ENCODE measurements at regions not wholly inside any gene's neighbourhood (a gene's known extent, or its start where the extent isn't known, plus 50 kb on each side); places are given as distances from the start of the nearest gene placed in this dataset.

DNA sequence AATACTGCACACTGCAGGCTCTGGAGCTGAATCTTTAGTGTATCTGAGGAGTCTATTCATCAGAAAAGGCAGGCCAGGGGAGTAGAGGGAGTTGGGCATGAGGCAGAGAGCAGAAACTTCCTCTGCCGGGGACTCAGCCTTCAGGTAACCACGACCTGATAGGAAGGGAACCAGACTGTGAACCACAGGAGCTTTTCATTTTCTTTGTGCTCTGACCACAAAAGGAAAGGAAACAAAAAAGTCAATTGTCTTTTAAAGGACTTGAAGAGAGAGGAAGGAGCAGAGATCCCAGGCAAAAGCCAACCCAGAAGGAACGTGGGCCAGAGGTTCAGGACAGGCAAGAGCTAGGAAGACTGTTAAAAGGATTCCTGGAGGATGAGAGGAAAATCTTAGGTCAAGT, 573.3 kb downstream of the EPHB1 start:
- H3F3A ChIP-seq (ENCODE audit: insufficient read depth, low read length, poor library complexity, severe bottlenecking) = no peaks in the 10 kb centered on the region
- H3K27ac ChIP-seq (ENCODE audit: low read length) = no peak overlapping the region
- no peaks in the 10 kb centered on the region for H4K20me1 ChIP-seq (ENCODE audit: insufficient read depth)
- H3K36me3 ChIP-seq (ENCODE audit: insufficient read depth, low read length) = no peaks in the 10 kb centered on the region
- TF ChIP-seq, protein P1, sequence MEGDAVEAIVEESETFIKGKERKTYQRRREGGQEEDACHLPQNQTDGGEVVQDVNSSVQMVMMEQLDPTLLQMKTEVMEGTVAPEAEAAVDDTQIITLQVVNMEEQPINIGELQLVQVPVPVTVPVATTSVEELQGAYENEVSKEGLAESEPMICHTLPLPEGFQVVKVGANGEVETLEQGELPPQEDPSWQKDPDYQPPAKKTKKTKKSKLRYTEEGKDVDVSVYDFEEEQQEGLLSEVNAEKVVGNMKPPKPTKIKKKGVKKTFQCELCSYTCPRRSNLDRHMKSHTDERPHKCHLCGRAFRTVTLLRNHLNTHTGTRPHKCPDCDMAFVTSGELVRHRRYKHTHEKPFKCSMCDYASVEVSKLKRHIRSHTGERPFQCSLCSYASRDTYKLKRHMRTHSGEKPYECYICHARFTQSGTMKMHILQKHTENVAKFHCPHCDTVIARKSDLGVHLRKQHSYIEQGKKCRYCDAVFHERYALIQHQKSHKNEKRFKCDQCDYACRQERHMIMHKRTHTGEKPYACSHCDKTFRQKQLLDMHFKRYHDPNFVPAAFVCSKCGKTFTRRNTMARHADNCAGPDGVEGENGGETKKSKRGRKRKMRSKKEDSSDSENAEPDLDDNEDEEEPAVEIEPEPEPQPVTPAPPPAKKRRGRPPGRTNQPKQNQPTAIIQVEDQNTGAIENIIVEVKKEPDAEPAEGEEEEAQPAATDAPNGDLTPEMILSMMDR (IDR thresholded peaks at IDR 0.05; ENCODE audit: poor library complexity, severe bottlenecking) = no peak
- no peak for TF ChIP-seq EZH2 (IDR thresholded peaks at IDR 0.05; ENCODE audit: borderline replicate concordance, insufficient read depth, low read length, poor library complexity, severe bottlenecking)
- TF ChIP-seq, protein P2, sequence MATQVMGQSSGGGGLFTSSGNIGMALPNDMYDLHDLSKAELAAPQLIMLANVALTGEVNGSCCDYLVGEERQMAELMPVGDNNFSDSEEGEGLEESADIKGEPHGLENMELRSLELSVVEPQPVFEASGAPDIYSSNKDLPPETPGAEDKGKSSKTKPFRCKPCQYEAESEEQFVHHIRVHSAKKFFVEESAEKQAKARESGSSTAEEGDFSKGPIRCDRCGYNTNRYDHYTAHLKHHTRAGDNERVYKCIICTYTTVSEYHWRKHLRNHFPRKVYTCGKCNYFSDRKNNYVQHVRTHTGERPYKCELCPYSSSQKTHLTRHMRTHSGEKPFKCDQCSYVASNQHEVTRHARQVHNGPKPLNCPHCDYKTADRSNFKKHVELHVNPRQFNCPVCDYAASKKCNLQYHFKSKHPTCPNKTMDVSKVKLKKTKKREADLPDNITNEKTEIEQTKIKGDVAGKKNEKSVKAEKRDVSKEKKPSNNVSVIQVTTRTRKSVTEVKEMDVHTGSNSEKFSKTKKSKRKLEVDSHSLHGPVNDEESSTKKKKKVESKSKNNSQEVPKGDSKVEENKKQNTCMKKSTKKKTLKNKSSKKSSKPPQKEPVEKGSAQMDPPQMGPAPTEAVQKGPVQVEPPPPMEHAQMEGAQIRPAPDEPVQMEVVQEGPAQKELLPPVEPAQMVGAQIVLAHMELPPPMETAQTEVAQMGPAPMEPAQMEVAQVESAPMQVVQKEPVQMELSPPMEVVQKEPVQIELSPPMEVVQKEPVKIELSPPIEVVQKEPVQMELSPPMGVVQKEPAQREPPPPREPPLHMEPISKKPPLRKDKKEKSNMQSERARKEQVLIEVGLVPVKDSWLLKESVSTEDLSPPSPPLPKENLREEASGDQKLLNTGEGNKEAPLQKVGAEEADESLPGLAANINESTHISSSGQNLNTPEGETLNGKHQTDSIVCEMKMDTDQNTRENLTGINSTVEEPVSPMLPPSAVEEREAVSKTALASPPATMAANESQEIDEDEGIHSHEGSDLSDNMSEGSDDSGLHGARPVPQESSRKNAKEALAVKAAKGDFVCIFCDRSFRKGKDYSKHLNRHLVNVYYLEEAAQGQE (IDR thresholded peaks at IDR 0.05; ENCODE audit: borderline replicate concordance) = no peak
- TF ChIP-seq MXI1 (conservative IDR thresholded peaks at IDR 0.05; ENCODE audit: poor library complexity, severe bottlenecking) = no peak
- TF ChIP-seq TAF1 (IDR thresholded peaks at IDR 0.05; ENCODE audit: low read depth) = no peak
- TF ChIP-seq SMC3 (conservative IDR thresholded peaks at IDR 0.05; ENCODE audit: poor library complexity) = no peak
- TF ChIP-seq RAD21 (conservative IDR thresholded peaks at IDR 0.05) = no peak
- no peak for TF ChIP-seq EP300 (conservative IDR thresholded peaks at IDR 0.05; ENCODE audit: poor library complexity, severe bottlenecking)
- TF ChIP-seq POLR2AphosphoS5 (IDR thresholded peaks at IDR 0.05) = no peak
- no peak overlapping the region for H2AFZ ChIP-seq (ENCODE audit: low read depth, low read length)
- H3K4me3 ChIP-seq (ENCODE audit: low read length) = no peak overlapping the region
- H3K9me2 ChIP-seq (ENCODE audit: insufficient read depth, low read length) = no peaks in the 10 kb centered on the region
- no peak overlapping the region for H3K4me2 ChIP-seq (ENCODE audit: low read length)
- no peaks in the 10 kb centered on the region for H3K9me3 ChIP-seq (ENCODE audit: low read length)
- H3K9ac ChIP-seq (ENCODE audit: low read length) = no peak overlapping the region
- H3K27me3 ChIP-seq (ENCODE audit: insufficient read depth, low read depth, low read length) = no peaks in the 10 kb centered on the region
- H3K79me2 ChIP-seq (replicated peaks; ENCODE audit: insufficient read depth, low read length) = no peaks in the 10 kb centered on the region

DNA sequence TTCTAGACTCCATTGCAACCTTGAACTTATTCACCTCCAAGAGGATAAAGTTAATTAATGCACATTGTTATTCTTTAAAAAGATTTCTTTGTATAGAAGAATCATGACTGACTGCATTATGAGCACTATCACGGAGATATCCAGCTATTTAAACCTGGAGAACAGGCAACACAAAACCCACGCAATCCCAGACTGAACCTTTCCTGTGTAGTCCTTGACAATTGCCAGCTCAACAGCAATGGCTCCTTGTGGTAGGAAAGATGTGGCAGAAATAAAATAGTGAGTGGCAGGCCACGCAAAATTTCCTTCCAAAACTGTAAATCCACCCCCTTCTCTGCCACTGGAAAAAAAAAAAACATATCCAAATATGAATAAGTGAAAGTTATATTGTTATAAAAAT, 573.7 kb downstream of the EPHB1 start:
- TF ChIP-seq EP300 (conservative IDR thresholded peaks at IDR 0.05; ENCODE audit: poor library complexity, severe bottlenecking) = no peak
- no peak for TF ChIP-seq TAF1 (IDR thresholded peaks at IDR 0.05; ENCODE audit: low read depth)
- no peak for TF ChIP-seq RAD21 (conservative IDR thresholded peaks at IDR 0.05)
- no peak for TF ChIP-seq EZH2 (IDR thresholded peaks at IDR 0.05; ENCODE audit: borderline replicate concordance, insufficient read depth, low read length, poor library complexity, severe bottlenecking)
- TF ChIP-seq POLR2AphosphoS5 (IDR thresholded peaks at IDR 0.05) = no peak
- TF ChIP-seq MXI1 (conservative IDR thresholded peaks at IDR 0.05; ENCODE audit: poor library complexity, severe bottlenecking) = no peak
- no peak for TF ChIP-seq SMC3 (conservative IDR thresholded peaks at IDR 0.05; ENCODE audit: poor library complexity)
- TF ChIP-seq, protein P2 (IDR thresholded peaks at IDR 0.05; ENCODE audit: borderline replicate concordance) = no peak
- TF ChIP-seq, protein P1 (IDR thresholded peaks at IDR 0.05; ENCODE audit: poor library complexity, severe bottlenecking) = no peak
- no peaks in the 10 kb centered on the region for H3F3A ChIP-seq (ENCODE audit: insufficient read depth, low read length, poor library complexity, severe bottlenecking)
- H3K36me3 ChIP-seq (ENCODE audit: insufficient read depth, low read length) = no peaks in the 10 kb centered on the region
- no peak overlapping the region for H3K9ac ChIP-seq (ENCODE audit: low read length)
- H3K9me2 ChIP-seq (ENCODE audit: insufficient read depth, low read length) = no peaks in the 10 kb centered on the region
- H3K4me2 ChIP-seq (ENCODE audit: low read length) = no peak overlapping the region
- H3K79me2 ChIP-seq (replicated peaks; ENCODE audit: insufficient read depth, low read length) = no peaks in the 10 kb centered on the region
- H3K4me3 ChIP-seq (ENCODE audit: low read length) = no peak overlapping the region
- H2AFZ ChIP-seq (ENCODE audit: low read depth, low read length) = no peak overlapping the region
- H3K9me3 ChIP-seq (ENCODE audit: low read length) = no peaks in the 10 kb centered on the region
- no peaks in the 10 kb centered on the region for H4K20me1 ChIP-seq (ENCODE audit: insufficient read depth)
- H3K27ac ChIP-seq (ENCODE audit: low read length) = no peak overlapping the region
- no peaks in the 10 kb centered on the region for H3K27me3 ChIP-seq (ENCODE audit: insufficient read depth, low read depth, low read length)

Measured in neural cell (in vitro differentiated cells).